Right lobe of liver (tissue), 4 donors: ENCODE measurements at regions not wholly inside any gene's neighbourhood (a gene's known extent, or its start where the extent isn't known, plus 50 kb on each side); places are given as distances from the start of the nearest gene placed in this dataset.

Experiments used
- CTCF ChIP-seq, 4 donors: fragments of 200-600 bp in 3 of 4; fragments of 450-650 bp in 1 of 4; IDR thresholded peaks; one replicate each; pipeline versions ENCODE4 v1.5.1 to v1.8.0; 2016 to 2022; ENCODE audit warnings: antibody characterized with exemption in 4 of 4, mild to moderate bottlenecking in 2 of 4
- POLR2A ChIP-seq: fragments of 450-650 bp; IDR thresholded peaks from one replicate; pipeline ENCODE4 v1.6.1; 2017; ENCODE audit warnings: antibody characterized with exemption, mild to moderate bottlenecking
- donor health status: DM: no; HTN: no; CAD: no.
- donor health status: DM: no; HTN: no; CAD: no.
- donor health status: DM: no; HTN: yes; CAD: no.

GRCh38 chr1:17957588-17958267 lies 149.9 kb upstream of the IGSF21 start:
- TF ChIP-seq CTCF (IDR thresholded peaks at IDR 0.05) = no peak
- no peak for TF ChIP-seq POLR2A
